NCI-H1694 treated with DMSO at 0.1 percent for 48 hours (cell line): ENCODE measurements at regions not wholly inside any gene's neighbourhood (a gene's known extent, or its start where the extent isn't known, plus 50 kb on each side); places are given as distances from the start of the nearest gene placed in this dataset.
"Not testable (repeated sequence)": the region's sequence is repeated elsewhere in the genome, so short reads cannot be mapped to it uniquely, and the experiment has no call there.

Source experiments
- DNase-seq: peaks from one replicate; lab custom pipeline; 2025; lab: John Stamatoyannopoulos, UW

DNA sequence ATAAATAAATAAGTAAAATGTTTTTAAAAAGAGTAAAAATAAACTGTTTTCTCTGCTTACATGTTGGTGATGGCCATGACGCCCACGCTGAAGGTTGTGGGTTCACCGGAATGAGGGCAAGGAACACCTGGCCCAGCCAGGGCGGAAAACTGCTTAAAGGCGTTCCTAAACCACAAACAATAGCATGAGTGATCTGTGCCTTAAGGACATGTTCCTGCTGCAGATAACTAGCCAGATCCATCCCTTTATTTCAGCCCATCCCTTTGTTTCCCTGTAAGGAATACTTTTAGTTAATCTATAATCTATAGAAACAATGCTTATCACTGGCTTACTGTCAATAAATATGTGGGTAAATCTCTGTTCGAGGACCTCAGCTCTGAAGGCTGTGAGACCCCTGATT lies 63.3 kb upstream of the CEP78 start:
- not testable (repeated sequence) for DNase-seq

DNA sequence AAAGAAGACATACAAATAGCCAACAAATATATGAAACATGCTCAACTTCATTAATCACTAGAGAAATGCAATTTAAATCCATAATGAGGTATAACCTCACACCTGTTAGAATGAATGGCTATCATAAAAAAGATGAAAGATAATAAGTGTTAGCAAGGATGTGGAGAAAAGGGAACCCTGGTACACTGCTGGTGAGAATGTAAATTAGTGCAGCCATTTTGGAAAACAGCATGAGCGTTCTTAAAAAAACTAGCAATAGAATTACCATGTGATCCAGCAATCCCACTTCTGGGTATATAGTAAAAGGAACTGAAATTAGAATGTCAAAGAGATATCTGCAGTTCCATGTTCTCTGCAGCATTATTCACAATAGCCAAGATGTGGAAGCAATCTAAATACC lies 64.2 kb upstream of the CEP78 start:
- DNase-seq = no peak

DNA sequence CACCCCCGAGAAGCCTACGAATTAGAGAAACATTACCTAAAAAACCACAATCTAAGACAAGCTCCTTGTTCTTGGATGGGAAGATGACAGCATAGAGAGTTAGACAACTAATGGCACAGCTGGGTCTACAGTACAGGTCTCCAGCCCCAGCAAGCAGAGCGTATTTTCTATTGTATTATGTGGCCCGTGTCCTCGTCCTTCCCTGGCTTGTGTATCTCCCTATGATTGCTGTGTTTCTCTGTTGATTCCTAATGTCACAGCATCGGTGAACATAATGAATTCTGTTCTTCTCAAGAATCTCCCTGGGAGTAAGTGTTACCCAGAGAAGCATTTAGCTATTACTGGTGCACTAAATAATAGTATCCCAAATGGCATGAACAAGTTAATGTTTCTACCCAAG lies 66.8 kb upstream of the CEP78 start:
- no peak for DNase-seq

DNA sequence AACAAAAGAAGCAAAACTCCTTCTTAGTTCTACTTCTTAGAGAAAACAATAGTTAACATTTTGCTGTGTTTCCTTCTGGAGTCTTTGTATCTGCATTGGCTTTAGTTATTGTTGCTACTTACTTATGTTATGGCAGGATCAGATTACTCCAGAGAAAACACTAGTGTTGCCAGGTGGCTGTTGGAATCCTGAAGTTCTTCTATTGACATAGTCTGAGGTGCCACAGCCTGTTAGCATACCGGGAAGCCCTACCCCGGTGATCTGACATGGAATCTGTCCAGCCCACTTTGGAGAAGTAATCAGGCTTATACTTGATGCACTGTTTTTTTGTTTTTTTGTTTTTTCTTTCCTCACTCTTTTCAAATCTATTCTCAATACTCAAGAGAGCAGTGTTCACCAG lies 68.5 kb upstream of the CEP78 start:
- no peak for DNase-seq

DNA sequence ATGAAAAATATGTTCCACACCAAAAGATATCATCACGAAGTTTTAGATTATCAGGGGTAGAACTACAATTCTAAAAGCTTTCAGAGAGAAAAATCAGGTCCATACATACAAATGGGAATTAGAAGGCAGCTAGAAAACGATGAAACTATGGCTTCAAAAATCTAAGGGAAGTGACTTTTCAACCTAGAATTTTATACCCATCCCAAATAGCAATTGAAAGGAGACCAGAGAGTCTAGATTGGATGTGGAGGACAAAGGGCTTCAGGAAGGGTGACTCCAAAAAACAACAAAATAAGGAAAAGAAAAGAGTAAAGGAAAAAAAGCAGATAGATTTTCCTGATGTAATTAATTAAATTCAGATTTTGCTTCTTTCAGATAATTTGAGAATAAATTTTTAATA lies 72.0 kb upstream of the CEP78 start:
- no peak for DNase-seq

GRCh38 chr9:78158286-78158685 lies 77.6 kb upstream of the CEP78 start:
- no peak for DNase-seq

- DNase-seq = no peak
Measured at GRCh38 chr9:78150983-78151356, 84.9 kb upstream of the CEP78 start.

DNA sequence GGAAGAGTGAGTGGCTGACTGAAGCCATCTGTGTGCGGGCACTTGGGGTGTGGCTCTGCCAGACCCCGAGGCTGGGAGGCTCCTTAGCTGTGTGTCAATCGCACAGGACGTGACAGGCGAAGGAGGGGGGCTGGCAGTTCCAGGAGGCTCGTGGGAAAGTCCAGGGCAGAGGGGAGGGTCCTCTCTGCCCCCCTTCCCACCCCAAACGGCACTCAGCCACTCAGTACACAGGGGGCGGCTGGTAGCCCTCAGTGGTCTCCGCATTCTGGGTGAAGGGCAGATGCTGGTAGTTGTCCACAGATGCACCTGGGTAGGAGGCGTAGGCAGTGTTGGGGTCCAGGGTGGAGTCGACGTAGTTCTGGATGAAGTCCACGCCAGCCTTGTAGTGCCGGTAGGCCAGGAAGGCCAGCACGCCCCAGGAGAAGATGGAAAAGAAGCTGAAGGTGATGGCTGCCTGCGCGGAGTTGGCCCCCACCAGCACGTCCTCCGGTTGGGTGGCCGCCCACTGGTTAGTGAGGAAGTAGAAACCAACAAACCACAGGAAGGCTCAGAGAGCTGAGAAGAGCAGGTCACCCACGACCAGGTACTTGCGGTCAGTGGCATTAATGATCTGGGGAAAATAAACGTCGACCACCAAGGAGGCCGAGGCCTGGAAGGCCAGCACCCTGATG lies 85.4 kb upstream of the CEP78 start:
- DNase-seq = no peak

DNA sequence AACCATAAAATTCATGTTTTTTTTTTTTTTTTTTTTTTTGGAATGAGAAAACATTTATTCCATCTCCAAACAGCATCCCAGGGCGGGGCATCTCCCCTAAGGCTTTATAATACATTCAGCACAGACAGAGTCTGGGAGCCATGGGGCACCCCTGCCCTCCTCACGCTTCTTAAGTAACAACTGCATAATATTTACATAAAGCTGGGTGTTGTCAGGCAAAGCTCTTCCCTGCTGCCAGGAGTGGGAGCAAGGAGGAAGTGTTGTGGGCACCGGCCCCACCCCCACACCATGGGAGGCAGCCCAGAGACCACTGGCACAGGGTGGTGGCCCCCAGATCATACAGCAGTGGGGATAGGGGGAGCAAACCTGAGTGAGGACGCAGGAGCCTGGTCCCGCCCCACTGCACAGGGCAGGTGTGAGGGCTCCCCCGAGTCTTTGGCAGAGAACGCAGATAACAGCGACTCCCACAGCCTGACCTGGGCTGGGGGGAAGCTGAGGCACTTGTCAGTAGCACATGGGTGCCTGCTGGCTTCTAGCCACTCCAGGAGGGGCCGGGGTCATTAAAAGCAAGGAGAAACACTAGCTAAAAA lies 86.1 kb upstream of the CEP78 start:
- no peak for DNase-seq

- DNase-seq = no peak
Measured at GRCh38 chr9:78146241-78146640, 89.6 kb upstream of the CEP78 start.

- DNase-seq = no peak
Measured at GRCh38 chr9:78144663-78145377, 91.1 kb upstream of the CEP78 start.

DNA sequence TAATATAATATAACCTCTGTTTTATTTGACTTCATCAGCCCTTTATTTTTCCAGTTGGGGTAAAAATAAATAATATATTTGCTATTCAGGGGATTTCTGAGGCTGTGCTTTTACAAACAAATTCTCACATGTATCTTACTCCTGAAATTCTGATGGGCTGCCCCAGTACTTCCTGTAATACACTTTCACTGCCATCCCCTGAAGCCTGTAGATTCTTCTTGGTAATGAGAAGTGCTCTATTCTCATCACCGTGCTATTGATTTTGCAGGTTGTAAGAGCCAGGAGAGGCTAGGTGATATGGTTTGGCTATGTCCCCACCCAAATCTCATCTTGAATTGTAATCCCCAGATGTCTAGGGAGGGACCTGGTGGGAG lies 91.9 kb upstream of the CEP78 start:
- no peak for DNase-seq

- no peak for DNase-seq
Measured at GRCh38 chr9:78143281-78144007, 92.4 kb upstream of the CEP78 start.

- DNase-seq = not testable (repeated sequence)
Measured at GRCh38 chr9:78142264-78142663, 93.6 kb upstream of the CEP78 start.

DNA sequence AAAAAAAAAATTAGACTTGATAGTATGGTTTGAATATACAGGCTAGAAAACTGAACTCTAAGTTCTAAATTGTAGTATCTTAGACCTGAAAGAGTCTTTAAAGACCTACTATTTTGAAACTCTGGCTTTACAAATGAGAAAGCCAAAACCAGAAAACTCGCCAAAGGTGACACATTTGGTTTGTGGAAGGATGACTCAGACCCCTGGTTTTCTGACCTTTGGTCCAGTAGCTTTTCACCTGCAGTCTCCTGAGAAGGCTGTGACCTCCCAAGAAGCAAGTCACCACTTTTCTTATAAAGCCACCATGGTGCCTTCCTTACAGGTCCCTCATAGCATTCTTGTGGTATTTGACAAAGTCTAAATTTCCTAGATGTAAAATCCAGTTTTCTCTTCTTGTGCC lies 102.1 kb upstream of the CEP78 start:
- DNase-seq = no peak

- no peak for DNase-seq
Measured at GRCh38 chr9:78132701-78133058, 101.1 kb upstream of the GNAQ start.

DNA sequence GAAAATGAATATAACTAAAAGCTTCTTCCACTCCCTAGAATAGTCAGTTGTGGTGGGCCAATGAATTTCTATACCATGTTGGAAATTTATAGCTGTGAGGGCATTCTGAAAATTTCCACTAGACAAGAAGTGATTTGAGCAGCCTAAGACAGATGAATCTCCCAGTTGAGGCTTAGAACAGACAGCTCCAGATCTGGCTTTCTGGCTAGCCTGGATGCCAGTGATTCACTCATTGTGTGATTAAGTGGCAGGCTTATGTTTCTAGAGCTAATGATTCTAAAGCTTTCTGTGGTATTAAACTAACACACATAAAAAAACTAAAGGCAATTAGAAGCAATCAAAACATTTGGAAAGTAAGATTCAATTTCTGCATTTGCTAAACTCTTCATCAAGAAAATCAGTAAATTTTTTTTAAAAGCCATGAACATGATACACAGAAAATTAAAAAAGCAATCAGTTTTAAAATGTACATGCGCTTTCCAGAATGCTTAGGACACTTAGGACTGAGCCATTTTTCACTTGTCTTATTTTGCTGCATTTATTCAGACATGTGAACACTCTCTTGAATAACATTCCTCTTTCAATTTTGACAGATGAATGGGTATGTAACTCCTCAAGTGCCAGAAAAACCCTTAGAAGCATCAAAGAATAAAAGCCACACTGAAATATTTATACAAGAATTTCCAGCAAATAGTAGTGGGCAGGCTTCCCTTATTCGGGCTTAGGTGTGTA lies 100.5 kb upstream of the GNAQ start:
- no peak for DNase-seq

DNA sequence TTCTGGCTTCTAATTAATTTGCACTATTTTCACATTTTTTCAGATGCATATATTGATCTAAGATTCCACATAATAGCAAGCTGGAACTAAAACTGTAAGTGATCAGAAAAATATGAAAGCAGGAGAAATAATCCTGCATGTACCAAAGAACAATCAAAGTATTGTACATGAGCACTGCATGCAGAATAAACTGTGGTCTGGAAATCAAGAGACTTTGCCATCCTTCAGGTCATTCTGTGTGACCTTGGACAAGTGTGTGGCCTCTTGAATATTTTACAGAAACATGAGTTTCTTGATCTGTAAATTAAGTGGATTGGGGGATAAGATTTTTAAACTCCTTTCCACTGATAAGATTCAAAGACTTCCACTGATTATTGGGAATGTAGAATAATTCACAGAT lies 99.2 kb upstream of the GNAQ start:
- DNase-seq = no peak

DNA sequence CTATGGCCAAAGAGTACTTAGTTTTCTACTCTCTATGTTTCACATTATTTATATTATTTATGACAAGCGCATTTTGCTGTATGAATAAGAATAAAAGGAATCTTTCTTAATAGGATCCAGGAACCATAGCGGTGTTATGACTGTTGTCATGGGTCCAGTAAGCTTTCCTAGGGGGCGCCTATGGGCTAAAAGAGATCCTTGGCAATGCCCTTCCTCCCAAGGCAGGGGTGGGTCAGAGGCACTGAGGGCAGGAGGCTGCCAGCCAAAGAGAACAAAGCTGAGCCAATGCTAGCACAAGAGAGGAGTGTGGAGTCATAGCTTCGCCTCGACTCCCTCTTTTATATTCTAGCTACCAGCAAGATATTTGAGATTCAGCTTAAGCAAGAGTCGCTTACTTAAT lies 98.4 kb upstream of the GNAQ start:
- DNase-seq = no peak

- no peak for DNase-seq
Measured at GRCh38 chr9:78127279-78128225, 95.9 kb upstream of the GNAQ start.

- no peak for DNase-seq
Measured at GRCh38 chr9:78123808-78124207, 92.2 kb upstream of the GNAQ start.
